B cell (primary cell): ENCODE measurements at regions not wholly inside any gene's neighbourhood (a gene's known extent, or its start where the extent isn't known, plus 50 kb on each side); places are given as distances from the start of the nearest gene placed in this dataset.

Experiments
- CTCF ChIP-seq: fragments of 200-600 bp; IDR thresholded peaks from one replicate; pipeline ENCODE4 v1.8.0; 2022; ENCODE audit warnings: antibody characterized with exemption, mild to moderate bottlenecking
- EZH2 ChIP-seq: IDR thresholded peaks from 2 replicates; pipeline ENCODE4 v1.6.1; 2012; ENCODE audit warnings: borderline replicate concordance, low read depth, mild to moderate bottlenecking, moderate library complexity, low read length; ENCODE audit not compliant: insufficient read depth, poor library complexity, severe bottlenecking

GRCh38 chr13:39108783-39109182 is 70.5 kb downstream of the NHLRC3 start:
- TF ChIP-seq EZH2 (no peak), CTCF (no peak)
